ENCODE measurements at regions not wholly inside any gene's neighbourhood (a gene's known extent, or its start where the extent isn't known, plus 50 kb on each side); places are given as distances from the start of the nearest gene placed in this dataset.

- TF ChIP-seq CTCF (IDR thresholded peaks at IDR 0.05) (no peak), POLR2A (IDR thresholded peaks at IDR 0.05; ENCODE audit: low read depth) (no peak)
Observed at GRCh38 chr15:79219393-79220056, 63.0 kb upstream of the ANKRD34C start.

All from esophagus muscularis mucosa (tissue), 3 donors.